Common myeloid progenitor, CD34-positive (primary cell): ENCODE measurements at regions not wholly inside any gene's neighbourhood (a gene's known extent, or its start where the extent isn't known, plus 50 kb on each side); places are given as distances from the start of the nearest gene placed in this dataset.

Source experiments
- CTCF ChIA-PET: fragments of 350-600 bp; sonication (Branson Sonifier 250); formaldehyde crosslinking; loops from one replicate; lab custom pipeline; 2021; ENCODE audit warnings: antibody characterized with exemption; lab: Charles Lee
- POLR2A ChIA-PET: fragments of 350-600 bp; sonication (Branson Sonifier 250); formaldehyde crosslinking; loops from one replicate; lab custom pipeline; 2021; ENCODE audit warnings: antibody characterized with exemption; lab: Charles Lee
- DNase-seq, 3 donors: peaks; one replicate each; pipeline versions ENCODE4 v3.0.0 to v3.0.0-alpha.2; 2013
- H3K27ac ChIP-seq, 2 experiments: 1 replicate in 1 of 2; 2 replicates in 1 of 2; pipeline ENCODE4 v1.7.0; 2013; ENCODE audit warnings: inconsistent platforms in 2 of 2, low read length in 2 of 2, mild to moderate bottlenecking in 2 of 2, low read depth in 1 of 2, moderate library complexity in 1 of 2; ENCODE audit not compliant: severe bottlenecking in 2 of 2, insufficient read depth in 1 of 2, poor library complexity in 1 of 2
- H3K27me3 ChIP-seq, 5 experiments: replicated peaks in 2 of 5; 1 replicate in 3 of 5; 2 replicates in 2 of 5; pipeline versions ENCODE4 v1.6.1 to v1.7.0; 2013; ENCODE audit warnings: low read length in 4 of 5, mild to moderate bottlenecking in 2 of 5, moderate library complexity in 2 of 5, inconsistent platforms in 1 of 5; ENCODE audit not compliant: insufficient read depth in 5 of 5, control insufficient read depth in 4 of 5
- H3K36me3 ChIP-seq, 4 experiments: 1 replicate in 2 of 4; 2 replicates in 2 of 4; pipeline versions ENCODE4 v1.6.1 to v1.7.0; 2013; ENCODE audit warnings: low read length in 3 of 4, control low read depth in 1 of 4, mild to moderate bottlenecking in 1 of 4; ENCODE audit not compliant: control insufficient read depth in 4 of 4, insufficient read depth in 4 of 4
- H3K4me1 ChIP-seq, 4 experiments: 1 replicate in 3 of 4; 2 replicates in 1 of 4; pipeline versions ENCODE4 v1.6.1 to v1.7.1; 2013; ENCODE audit warnings: low read length in 3 of 4, mild to moderate bottlenecking in 3 of 4, control low read depth in 1 of 4, inconsistent platforms in 1 of 4, moderate library complexity in 1 of 4; ENCODE audit not compliant: control insufficient read depth in 4 of 4, insufficient read depth in 4 of 4; ENCODE audit errors: control extremely low read depth in 1 of 4
- H3K4me3 ChIP-seq, 7 experiments: 1 replicate in 4 of 7; 2 replicates in 3 of 7; pipeline versions ENCODE4 v1.5.1 to v1.7.0; 2013; ENCODE audit warnings: mild to moderate bottlenecking in 7 of 7, low read length in 6 of 7, moderate library complexity in 6 of 7, inconsistent platforms in 2 of 7, low read depth in 2 of 7, control low read depth in 1 of 7; ENCODE audit not compliant: insufficient read depth in 4 of 7, control insufficient read depth in 1 of 7; ENCODE audit errors: extremely low read depth in 1 of 7
- H3K9me3 ChIP-seq, 5 experiments: 1 replicate in 4 of 5; 2 replicates in 1 of 5; pipeline versions ENCODE4 v1.6.1 to v1.7.1; 2013; ENCODE audit warnings: low read length in 4 of 5, mild to moderate bottlenecking in 2 of 5, inconsistent platforms in 1 of 5, low read depth in 1 of 5, moderate library complexity in 1 of 5; ENCODE audit not compliant: control insufficient read depth in 4 of 5, insufficient read depth in 2 of 5; ENCODE audit errors: control extremely low read depth in 1 of 5
- WGBS: methylation state at CpG from one replicate; pipeline ENCODE4 v1.1.5; 2013; ENCODE audit not compliant: insufficient coverage; 5-methylcytosine and 5-hydroxymethylcytosine counted together

- Histone ChIP-seq H3K27me3 (no peaks in the 10 kb centered on the region), H3K27ac (no peak overlapping the region), H3K4me3 (no peak overlapping the region), H3K36me3 (no peaks in the 10 kb centered on the region), H3K9me3 (peaks cover 0 to 4% (median 0%) of the 10 kb centered on the region in 5 experiments), H3K4me1 (peaks cover 0 to 4% (median 0%) of the 10 kb centered on the region in 4 experiments)
- no peak for DNase-seq
- CTCF ChIA-PET, result no interaction called here
- POLR2A ChIA-PET, result no interaction called here
- 93% methylated on average over 3 of the region's 6 CpGs for WGBS
These were observed 426.7 kb downstream of the ZSWIM6 start for GRCh38 chr5:61758711-61759110.

DNA sequence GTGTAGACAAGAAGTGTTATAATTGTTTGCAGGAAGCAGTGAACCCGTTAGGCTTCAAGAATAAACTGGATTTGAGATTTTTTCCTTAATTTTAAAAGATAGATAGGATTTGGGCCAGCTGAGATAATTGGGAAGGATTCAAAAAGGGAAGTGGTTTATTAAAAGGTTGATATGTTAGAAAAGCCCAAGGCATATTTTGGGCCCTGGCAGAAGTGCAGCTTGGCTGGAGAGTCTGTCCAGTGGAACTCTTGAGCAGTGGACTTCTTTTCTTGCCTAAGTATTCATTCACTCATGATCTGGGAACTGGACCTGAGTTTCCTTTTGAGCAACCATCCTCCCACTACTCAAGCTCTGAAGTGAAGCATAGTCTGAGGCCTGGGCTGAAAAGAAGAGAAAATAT lies 433.4 kb downstream of the ZSWIM6 start:
- H3K4me3 ChIP-seq, result no peak overlapping the region
- H3K27me3 ChIP-seq, result peaks cover 0 to 2% (median 0%) of the 10 kb centered on the region in 5 experiments
- no peak overlapping the region for H3K27ac ChIP-seq
- no peak for DNase-seq
- 93% methylated on average over 1 of the region's 1 CpG for WGBS
- H3K4me1 ChIP-seq, result no peaks in the 10 kb centered on the region
- ChIA-PET POLR2A (no interaction called here), CTCF (no interaction called here)
- H3K9me3 ChIP-seq, result peaks cover 0 to 5% (median 0%) of the 10 kb centered on the region in 5 experiments
- H3K36me3 ChIP-seq, result no peaks in the 10 kb centered on the region

- ChIA-PET POLR2A (no interaction called here), CTCF (no interaction called here)
- H3K27ac ChIP-seq, result no peak overlapping the region
- H3K4me1 ChIP-seq, result no peaks in the 10 kb centered on the region
- 100% methylated on average over 1 of the region's 3 CpGs for WGBS
- no peak for DNase-seq
- no peak overlapping the region for H3K4me3 ChIP-seq
- no peaks in the 10 kb centered on the region for H3K36me3 ChIP-seq
- H3K9me3 ChIP-seq, result peaks cover 0 to 5% (median 0%) of the 10 kb centered on the region in 5 experiments
- H3K27me3 ChIP-seq, result peaks cover 0 to 2% (median 0%) of the 10 kb centered on the region in 5 experiments
These were observed 434.1 kb downstream of the ZSWIM6 start for GRCh38 chr5:61766141-61766540.

DNA sequence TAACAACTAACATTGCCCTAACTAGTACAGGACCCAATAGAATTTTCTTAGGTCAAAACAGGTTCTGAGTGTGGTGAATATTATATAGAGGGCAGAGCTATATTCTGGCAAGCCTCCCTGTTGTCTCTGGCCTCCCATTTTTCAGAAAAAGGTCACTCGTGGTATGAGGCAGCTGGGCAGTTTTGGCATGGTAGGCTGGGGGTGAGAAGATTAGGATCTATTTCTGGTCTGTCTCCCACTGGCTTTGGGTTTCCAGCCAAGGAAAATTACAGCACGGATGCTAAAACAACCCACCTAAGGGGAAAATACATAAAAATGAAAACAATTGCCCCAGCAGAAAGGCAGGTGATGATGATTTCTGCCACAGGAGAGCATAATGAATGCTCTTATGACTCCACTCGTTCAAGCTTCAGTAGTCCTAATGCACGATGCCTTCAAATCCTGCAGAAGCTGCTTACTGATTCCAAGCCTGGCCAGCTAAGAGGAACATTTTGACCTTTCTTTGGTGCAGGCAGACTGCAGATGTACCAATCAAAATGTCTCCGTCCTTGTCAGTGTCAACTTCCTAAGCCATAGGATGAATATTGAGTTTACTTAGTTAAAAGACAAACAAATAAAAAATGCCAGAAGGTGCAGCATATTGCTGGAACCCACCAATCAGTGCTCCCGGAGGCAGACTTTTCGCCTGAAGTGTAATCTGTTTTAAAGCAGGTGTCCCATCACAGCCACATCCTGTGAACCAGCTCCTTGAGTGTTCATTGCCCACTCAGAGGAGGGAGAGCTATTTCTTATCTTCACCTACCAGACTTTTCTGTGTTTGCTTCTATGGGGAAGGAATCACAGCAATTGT lies 435.4 kb downstream of the ZSWIM6 start:
- Histone ChIP-seq H3K27me3 (peaks cover 0 to 2% (median 0%) of the 10 kb centered on the region in 5 experiments), H3K36me3 (no peaks in the 10 kb centered on the region), H3K27ac (no peak overlapping the region), H3K4me3 (no peak overlapping the region), H3K9me3 (peaks cover 0 to 3% (median 2%) of the 10 kb centered on the region in 5 experiments), H3K4me1 (no peaks in the 10 kb centered on the region)
- 88% methylated on average over 5 of the region's 7 CpGs for WGBS
- ChIA-PET CTCF (interaction anchor here (0.7 kb wide), 1 partner anchor 714 kb away, joined by 3 read pairs; no protein-coding TSS in a partner anchor), POLR2A (no interaction called here)
- DNase-seq, result peak in 2 of 3 donors; percentile 10 to 31

DNA sequence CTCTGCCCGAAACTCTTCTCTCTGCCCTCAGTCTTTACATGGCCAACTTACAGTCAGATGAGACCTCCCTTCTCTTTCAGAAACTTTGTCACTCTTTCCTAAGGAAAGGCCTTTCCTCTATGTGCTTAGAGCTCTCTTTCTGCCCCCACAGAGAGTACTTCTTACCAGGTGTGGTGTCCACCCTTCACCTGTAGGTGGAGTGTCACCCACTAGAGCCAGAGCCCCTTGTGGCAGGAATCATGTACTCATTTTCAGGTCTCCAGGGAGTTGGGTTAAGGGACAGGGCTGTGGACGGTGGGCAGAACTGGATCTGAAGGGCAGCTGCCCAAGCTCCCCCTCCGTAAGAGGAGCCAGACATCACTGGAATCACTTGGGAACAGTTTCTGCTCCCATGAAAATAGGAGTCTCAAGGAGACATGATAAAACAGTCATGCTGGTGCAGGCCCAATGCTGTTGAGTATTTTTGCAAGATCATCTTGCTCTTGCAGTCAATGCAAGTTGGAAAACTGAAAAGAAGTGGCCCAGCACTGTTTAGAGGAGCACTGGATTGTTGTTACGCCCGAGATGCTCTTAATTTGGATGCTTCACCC lies 436.7 kb downstream of the ZSWIM6 start:
- no peak overlapping the region for H3K27ac ChIP-seq
- 92% methylated on average over 3 of the region's 5 CpGs for WGBS
- H3K4me1 ChIP-seq, result no peaks in the 10 kb centered on the region
- ChIA-PET POLR2A (no interaction called here), CTCF (no interaction called here)
- no peaks in the 10 kb centered on the region for H3K36me3 ChIP-seq
- H3K4me3 ChIP-seq, result no peak overlapping the region
- peaks cover 0 to 2% (median 0%) of the 10 kb centered on the region in 5 experiments for H3K27me3 ChIP-seq
- DNase-seq, result peak; percentile 20 to 51 (median 45)
- peaks cover 0 to 2% (median 0%) of the 10 kb centered on the region in 5 experiments for H3K9me3 ChIP-seq

- Histone ChIP-seq H3K27me3 (peaks cover 0 to 2% (median 0%) of the 10 kb centered on the region in 5 experiments), H3K4me1 (no peaks in the 10 kb centered on the region), H3K27ac (no peak overlapping the region), H3K36me3 (no peaks in the 10 kb centered on the region), H3K9me3 (peaks cover 0 to 2% (median 0%) of the 10 kb centered on the region in 5 experiments), H3K4me3 (no peak overlapping the region)
- ChIA-PET CTCF (no interaction called here), POLR2A (interaction anchor here (0.7 kb wide), 1 partner anchor 1371 kb away, joined by 3 read pairs; no protein-coding TSS in a partner anchor)
- 97% methylated on average over 8 of the region's 10 CpGs for WGBS
- no peak for DNase-seq
These were observed 439.0 kb downstream of the ZSWIM6 start for GRCh38 chr5:61771062-61771461.

GRCh38 chr5:61771808-61772207 lies 439.8 kb downstream of the ZSWIM6 start:
- no peak overlapping the region for H3K27ac ChIP-seq
- DNase-seq, result no peak
- H3K36me3 ChIP-seq, result no peaks in the 10 kb centered on the region
- H3K9me3 ChIP-seq, result peaks cover 0 to 2% (median 0%) of the 10 kb centered on the region in 5 experiments
- POLR2A ChIA-PET, result interaction anchor here (0.6 kb wide), 1 partner anchor 29 kb away, joined by 3 read pairs; no protein-coding TSS in a partner anchor
- peaks cover 0 to under 1% (median 0%) of the 10 kb centered on the region in 5 experiments for H3K27me3 ChIP-seq
- H3K4me1 ChIP-seq, result no peaks in the 10 kb centered on the region
- H3K4me3 ChIP-seq, result no peak overlapping the region
- CTCF ChIA-PET, result no interaction called here
